ENCODE measurements at regions not wholly inside any gene's neighbourhood (a gene's known extent, or its start where the extent isn't known, plus 50 kb on each side); places are given as distances from the start of the nearest gene placed in this dataset.

- no peak for TF ChIP-seq POLR2A (IDR thresholded peaks at IDR 0.05)
- TF ChIP-seq, protein P1, sequence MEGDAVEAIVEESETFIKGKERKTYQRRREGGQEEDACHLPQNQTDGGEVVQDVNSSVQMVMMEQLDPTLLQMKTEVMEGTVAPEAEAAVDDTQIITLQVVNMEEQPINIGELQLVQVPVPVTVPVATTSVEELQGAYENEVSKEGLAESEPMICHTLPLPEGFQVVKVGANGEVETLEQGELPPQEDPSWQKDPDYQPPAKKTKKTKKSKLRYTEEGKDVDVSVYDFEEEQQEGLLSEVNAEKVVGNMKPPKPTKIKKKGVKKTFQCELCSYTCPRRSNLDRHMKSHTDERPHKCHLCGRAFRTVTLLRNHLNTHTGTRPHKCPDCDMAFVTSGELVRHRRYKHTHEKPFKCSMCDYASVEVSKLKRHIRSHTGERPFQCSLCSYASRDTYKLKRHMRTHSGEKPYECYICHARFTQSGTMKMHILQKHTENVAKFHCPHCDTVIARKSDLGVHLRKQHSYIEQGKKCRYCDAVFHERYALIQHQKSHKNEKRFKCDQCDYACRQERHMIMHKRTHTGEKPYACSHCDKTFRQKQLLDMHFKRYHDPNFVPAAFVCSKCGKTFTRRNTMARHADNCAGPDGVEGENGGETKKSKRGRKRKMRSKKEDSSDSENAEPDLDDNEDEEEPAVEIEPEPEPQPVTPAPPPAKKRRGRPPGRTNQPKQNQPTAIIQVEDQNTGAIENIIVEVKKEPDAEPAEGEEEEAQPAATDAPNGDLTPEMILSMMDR (IDR thresholded peaks at IDR 0.05): no peak
These were observed 120.9 kb upstream of the PITX1 start for GRCh38 chr5:135154961-135155360.

All from lower leg skin (tissue), 3 donors.